LoVo (cell line): ENCODE measurements at regions not wholly inside any gene's neighbourhood (a gene's known extent, or its start where the extent isn't known, plus 50 kb on each side); places are given as distances from the start of the nearest gene placed in this dataset.

ENCODE experiments used
- DNase-seq: peaks from one replicate; pipeline ENCODE4 v3.0.0-alpha.2; 2016; ENCODE audit warnings: low spot score

- no peak for DNase-seq
These were observed 55.0 kb upstream of the NMNAT3 start for GRCh38 chr3:139732729-139733128.

- no peak for DNase-seq
These were observed 51.5 kb upstream of the NMNAT3 start for GRCh38 chr3:139729300-139729699.

GRCh38 chr3:139728414-139728813 is 50.6 kb upstream of the NMNAT3 start:
- DNase-seq, result no peak
